Stimulated activated CD4-positive, alpha-beta T cell treated with anti-CD3 and anti-CD28 coated beads, TNF-alpha, amount 100 ng/mL, for 24 hours (primary cell): ENCODE measurements at regions not wholly inside any gene's neighbourhood (a gene's known extent, or its start where the extent isn't known, plus 50 kb on each side); places are given as distances from the start of the nearest gene placed in this dataset.
A peak's percentile ranks its signal among the peaks of the same experiment; 100 is the strongest.

ENCODE experiments used
- DNase-seq, 3 experiments: peaks; one replicate each; pipeline ENCODE4 v3.0.0-alpha.2; 2020; ENCODE audit warnings: low read depth in 3 of 3

DNA sequence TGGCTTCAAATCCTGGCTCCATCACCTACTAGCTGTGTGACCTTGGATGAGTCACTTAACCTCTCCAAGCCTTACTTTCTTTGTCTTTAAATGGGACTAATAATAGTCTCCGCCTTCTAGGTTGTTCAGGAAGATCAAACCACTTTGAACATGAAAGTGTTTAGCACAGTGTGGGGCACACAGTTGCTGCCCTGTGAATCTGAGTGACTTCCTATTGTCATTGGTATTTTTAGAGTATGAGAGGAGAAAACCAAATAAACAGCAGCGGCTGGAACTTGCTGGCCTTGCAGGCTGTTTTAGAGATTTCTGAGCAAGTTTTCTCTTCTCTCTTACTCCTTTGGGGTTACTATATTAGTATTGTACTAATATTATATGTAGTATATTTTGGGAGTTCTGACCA is 120.7 kb upstream of the MYL2 start:
- no peak for DNase-seq

DNA sequence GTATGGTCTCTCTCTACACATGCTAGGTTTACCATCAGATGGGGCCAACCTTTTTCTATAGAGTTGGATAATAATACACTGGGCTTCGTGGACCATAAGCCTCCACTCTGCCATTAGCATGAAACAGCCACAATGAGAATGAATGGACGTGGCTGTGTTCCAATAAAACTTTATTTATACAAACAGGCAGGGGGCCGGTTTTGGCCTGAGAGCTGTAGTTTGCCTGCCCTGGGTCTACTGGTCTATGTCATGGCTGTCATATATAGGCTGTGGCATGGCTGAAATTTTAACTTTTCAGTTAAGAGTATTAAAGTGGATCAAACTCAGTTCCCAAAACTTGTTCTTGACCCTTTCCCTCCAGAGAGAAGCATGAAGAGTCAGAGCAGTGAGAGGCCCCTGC is 120.3 kb upstream of the MYL2 start:
- no peak for DNase-seq

DNA sequence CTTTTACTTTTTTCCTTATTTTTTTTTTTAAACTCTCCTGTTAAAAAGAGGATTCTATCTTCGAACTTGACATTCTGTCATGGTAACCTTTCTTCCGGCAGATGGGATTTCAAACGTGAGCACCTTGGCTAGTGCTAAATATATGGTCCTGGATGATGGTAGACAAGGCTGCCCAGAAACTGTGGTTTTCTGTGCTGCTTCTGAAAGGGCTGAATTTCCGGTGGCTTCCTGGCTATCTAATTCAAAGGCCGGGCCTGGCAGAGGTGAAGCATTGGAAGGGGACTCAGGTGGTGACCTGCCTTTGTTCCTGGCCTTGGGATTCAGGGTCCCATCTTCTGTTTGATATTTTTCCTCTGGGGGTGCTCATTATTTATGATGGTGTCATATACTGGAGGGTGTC is 118.6 kb upstream of the MYL2 start:
- no peak for DNase-seq

DNA sequence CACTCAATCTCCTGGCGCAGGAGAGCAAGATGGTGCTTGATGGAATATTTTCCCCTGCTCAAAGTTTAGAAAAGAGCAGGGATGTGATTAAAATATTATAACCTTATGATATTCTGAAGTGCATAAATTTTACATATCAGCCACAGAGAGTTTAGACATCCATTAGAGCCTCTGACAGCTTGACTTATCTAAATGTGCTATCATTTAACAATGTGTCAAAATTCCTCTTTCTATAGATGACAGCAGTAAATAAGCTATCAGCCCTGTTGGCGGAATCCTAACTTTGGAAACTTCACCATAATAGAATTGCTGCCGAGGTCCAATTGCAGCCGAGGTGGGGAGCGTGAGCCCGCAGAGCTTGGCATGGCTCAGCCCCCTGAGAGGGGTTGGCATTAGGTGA is 117.7 kb upstream of the MYL2 start:
- no peak for DNase-seq

DNA sequence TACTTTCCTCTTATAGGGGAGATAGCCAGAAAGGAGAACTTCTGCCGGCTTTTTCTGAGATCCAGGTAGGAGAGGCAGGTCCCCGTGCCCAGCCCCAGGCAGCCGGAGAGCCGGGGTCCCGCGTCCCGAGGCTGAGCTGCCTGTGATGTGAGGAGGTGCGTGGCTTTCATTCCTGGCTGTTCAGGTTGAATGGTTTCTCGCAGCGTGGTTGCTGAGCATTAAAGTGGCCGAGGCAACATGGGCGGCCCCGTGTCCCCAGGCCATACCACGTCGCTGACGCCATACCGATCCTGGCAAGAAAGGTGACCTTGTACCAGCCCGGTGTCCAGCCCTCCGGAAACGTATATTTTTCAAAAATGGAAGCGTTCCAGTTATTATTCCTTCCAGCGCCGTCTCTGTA is 116.7 kb upstream of the MYL2 start:
- no peak for DNase-seq

DNA sequence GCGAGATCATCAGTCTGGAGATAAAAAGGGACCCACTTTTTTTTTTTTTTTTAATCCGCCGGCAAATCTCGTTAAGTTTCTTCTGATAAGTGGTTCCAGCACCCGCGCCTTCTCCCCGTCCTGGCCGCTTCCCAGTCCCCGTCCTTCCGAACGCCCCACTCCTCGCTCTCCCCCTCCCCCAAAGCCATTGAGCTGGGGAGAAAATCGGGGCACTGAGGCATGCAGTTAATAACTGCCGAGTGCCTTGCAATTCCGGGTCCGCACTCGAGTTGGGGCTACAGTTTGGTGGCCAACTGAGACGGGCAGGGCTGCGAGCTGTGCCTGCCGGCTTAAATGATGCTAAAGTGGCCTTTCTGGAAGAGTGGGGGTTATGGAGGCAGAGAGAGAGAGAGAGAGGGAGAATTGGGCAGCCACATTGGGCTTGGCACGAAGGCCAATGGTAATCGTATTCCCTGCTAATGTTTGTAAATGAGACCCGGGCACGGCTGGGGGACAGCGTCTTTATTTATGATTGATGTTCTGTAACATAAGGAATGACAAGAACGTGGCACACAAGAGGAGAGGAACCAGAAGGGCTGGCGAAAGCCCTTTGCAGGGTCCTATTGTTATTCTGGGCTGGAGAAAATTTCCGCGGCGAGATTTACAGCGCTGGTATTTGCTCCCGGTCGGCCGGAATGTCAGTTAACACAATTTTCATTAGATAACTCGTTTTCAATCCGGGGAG is 115.4 kb upstream of the MYL2 start:
- no peak for DNase-seq

DNA sequence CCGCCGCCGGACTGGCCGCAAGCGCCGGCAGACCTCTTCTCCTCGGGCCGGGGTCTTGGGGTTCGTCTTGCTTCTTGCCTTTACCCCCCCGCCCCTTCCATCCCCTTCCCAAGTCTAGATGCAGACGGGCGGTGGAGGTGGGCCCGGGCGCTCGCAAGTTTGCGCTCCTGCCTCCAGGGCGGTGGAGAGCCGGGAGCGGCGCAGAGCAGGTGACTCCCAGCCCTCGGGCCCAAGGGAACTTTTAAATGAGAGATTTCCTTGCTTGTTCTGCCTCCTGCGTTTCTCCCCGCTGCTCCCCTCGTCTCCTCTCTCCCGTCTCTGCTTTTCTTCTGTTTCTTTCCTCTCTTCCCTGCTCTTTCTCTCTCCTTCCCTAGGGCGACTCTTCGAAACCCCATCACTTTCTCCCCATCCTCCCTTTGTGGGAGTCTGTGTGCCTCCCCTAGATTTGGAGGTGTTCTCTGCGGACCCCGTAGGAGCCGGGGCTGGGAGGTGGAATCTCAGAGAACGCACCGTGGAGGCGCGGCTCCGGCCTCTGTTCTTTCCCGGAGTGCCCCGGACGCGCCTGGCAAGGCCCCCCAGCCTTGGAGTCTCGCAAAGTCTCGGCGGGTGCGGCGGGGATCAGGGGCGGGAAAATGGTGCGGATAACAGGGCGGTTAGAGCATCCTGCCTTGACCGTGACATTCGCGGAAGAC is 114.7 kb upstream of the MYL2 start:
- DNase-seq = no peak

DNA sequence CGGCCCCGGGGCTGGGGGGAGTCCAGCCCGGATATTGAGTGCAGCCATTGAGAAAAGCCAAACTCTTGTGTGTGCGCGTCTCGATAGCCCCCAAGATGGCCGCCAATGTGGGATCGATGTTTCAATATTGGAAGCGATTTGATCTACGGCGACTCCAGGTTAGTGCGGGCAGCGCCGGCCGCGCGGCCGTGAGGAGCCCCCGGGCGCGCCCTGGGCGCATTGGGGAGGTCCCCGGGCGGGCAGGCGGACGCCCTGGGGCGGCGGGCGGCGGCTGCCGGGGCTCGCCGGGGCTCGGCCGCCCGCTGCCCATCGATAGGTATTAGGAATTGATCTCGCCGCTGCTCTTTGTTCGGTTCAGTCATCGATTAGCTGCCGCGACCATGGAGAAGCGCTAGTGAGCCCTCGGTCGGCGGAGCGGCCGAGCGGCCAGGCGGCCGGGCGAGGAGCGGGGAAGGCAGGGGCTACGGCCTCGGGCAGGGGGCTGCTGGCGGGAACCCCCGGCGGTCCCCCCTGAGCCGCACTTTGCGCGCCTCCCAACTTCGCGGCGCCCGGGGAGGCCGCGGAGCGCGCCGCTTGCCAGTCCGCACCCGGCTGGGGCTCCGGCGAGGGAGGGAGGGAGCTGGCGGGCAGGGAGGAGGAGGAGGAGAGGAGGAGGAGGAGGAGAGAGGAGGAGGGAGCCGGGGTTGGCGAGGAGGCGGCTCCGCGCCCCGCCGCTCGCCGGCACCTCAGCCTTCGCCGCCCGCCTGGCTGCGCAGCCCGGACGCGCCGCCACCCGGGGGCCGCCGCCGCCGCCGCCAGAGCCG is 113.9 kb upstream of the MYL2 start, which contains the start of gene CUX2:
Gene CUX2, plus strand, starts transcription at position 83 of the 803 bp plus-strand sequence.
- DNase-seq = no peak

DNA sequence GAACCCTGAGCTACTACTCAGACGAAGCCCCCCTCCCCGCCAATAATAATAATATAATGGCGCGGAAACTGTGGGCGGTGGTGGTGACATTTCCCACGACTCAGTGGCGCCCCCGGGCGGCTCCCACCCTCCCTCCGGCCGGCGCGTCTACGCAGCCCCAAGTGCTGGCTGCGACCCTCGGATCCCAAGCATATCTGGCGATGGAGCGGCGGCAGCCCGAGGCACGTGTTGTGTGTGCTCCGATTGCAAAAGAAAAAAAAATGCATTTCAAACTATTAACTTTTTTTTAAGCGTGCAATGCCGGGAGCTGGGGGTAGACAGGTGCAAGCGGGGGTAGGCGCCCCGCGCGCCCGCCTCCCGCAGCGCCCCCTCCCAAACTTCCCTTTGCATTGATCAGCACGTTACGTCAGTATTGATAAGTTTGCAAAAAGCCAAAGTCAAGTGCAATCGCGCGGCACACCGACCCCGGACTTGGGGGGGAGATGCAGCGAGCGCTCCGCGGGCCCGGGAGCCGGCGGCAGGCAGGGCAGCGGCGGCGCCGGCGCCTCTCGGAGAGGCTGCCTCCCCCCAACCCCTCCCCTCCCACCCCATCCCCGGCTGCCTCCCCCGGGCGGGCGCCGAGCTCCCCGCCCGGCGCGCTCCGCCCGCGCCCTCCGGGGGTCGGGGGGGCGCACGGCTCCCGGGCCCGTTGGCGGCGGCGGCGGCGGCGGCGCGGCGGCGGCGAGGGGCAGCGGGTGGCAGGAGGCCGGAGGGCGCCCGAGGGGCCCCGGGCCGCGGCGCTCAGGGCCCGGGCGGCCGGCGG is 113.1 kb upstream of the MYL2 start:
- DNase-seq = no peak

DNA sequence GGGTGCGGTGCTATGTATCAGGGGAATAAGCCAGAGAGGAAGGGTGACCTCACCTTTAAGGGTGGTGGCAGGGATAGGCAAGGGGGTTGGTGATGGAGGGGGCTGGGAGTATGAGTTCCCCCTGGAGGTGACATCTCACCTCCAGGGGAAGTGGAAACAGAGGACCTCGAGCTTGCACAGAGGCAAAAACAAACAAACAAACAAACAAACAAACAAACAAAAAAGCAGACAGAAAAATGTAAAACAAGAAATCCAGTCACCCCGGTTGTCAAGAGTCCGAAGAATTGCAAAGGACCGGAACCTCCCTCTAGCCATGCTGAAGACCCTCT is 112.2 kb upstream of the MYL2 start:
- no peak for DNase-seq

DNA sequence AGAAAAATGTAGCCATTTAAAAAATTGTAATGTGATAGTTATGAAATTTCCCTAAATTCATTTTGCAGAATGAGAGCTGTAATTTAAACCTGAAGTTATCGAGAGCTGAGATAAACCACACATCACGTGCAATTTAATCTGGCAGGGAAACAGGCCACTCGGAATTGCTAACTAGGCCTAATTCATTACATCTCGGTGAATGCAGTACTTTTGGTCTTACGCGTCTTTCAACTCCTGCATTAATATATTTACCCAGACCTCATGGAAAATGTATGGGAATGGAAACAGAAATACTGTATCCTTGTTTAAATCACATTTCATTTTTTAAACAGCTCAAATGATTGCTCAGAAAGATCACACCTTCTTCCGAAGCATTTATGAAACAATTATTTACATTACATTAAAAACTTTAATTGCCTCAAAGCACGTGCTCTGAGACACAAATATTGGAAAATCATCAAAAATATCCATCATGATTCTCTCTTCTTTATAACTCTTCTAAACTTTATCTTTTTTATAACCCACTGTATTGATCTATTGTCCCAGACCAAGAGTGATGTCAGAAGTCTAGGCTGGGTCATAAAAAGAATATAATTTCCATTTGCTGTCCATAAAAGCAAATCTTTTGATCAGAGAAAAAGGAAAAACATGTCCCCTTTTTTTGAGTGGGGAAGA is 111.7 kb upstream of the MYL2 start:
- DNase-seq = no peak

DNA sequence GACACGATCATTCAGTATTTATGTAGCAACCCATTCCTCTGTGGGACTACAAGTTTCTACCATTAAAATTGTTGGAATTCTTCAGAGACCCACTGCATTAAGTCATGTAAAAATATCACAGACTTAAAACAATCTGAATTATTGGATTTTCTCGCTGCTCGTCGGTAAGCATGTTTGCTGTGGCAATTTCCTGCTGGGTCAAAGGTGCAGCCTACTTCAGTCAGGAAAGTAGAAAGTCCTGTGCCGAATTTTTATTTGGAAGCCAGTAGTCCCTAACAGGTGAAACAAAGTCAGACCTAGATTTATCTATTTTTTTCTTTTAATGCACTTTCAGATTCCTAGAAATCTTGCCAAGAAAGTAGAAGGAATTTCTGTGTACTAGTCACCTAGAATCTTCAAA is 110.4 kb upstream of the MYL2 start:
- no peak for DNase-seq

DNA sequence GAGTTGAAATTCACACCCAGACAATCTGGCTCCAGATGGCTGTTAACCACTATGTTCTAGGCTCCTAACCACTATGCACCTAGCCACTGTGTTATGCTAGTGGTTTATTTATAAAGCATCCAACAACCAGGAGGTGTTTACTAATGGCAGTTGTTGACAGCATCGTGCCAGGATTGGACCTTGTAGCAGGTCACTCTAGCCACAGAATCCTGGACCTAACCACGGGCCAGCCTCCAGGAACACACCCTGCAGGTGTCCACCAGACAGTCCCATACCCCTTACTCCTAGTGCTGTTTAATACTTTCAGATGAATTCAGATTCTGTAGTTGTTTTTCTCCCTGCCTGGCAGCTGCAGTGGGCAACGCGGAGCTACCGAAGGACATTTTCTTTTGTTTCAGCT is 109.4 kb upstream of the MYL2 start:
- no peak for DNase-seq

DNA sequence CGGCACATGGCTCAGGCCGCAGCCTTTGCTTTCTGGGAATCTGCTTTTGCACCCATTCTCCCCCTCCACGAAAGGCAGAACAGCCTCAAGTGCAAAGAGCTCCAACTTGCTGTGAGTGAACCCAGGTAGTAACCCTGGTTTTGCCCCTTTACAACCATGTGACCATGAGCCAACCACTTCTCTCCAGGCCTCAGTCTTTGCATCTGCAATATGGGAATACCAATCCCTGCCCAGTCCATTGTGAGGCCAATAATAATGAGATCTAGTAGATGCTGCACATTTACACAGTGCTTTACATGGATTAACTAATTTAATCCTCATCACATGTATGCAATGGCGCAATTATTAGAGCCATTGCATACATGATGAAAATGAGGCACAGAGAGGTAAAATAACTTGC is 108.9 kb upstream of the MYL2 start:
- DNase-seq = no peak

DNA sequence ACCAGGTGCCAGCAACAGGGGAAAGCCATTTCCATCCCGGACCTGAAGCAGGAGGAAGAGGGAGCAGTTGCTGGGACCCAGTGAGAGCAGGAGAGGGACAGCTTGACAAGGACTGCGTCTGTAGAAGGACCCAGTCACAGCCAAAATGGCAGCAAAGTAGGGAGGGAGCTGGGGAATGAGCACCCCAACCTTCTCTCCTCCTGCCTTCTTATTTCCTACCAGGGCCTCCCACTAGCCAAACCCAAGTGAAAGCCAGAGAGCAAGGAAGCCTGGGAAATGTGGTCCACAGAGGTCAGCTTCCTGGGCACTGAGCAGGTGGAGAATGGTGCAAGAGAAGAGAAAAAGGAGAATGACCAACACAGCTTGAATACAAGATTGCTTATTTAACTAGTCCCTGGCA is 108.5 kb upstream of the MYL2 start:
- no peak for DNase-seq

DNA sequence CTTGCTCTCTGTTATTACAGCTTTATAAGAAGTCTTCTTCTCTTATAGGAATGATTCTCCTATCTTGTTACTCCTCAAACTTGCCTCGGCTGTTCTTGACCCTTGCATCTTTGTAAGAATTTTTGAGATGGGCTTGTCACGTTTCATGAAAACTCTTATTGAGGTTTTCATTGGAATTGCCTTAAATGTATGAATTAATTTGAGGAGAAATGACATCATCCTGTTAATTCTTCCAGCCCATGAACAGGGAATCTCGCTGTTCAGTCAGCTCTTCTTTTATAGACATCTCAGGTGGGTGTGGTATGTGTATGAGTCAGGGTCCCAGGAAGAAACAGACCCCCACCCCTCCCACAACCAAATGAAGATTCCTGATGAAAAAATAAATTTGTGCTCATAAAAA is 107.1 kb upstream of the MYL2 start:
- DNase-seq = no peak

DNA sequence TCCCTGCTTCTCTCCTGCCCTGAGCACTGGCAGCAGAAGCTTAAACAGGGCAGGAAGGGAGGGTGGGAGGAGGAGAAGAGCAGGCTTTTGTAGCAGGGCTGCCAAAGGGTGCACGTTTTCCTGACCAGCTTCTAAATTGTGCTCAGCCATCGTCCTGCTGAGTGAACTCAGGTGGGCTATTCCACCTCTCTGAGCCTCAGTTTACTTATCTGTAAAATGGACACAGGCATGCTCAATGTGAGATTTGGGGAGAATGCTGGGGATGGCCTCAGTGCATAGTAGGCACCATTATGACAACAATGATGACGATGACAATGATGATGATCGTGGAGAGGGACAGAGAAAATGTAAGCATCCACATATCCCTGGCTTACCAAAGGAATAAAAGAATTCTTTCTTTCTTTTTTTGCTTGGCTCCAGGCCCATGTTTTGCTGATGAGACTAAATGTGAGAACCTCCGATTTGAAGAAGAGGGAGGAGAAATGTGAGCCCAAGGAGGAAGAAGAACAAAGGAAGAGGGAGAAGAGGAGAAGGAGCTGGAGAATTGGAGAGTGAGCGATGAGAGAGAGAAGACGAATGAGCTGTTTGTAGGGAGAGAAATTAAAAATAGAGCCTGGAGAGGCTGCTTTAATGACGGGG is 105.5 kb upstream of the MYL2 start:
- no peak for DNase-seq

DNA sequence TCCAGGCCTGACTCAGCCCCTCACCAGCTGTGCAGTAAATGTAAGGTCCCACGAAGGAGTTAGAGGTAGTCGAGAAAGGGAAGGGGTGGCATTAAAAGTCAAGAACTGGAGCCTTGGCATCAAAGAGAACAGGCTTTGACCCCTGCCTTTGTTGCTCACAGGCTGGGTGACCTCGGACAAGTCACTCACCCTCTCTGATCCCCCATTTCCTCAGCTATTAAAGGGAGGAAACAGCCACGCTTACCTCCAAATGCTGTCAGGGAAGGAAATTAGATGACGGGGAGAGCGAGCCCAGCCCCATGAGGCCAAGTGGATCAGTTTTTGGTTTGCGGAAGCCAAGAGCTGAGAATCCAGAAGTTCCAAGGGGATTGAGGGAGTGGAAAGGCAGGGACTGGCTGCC is 104.9 kb upstream of the MYL2 start:
- DNase-seq = no peak

DNA sequence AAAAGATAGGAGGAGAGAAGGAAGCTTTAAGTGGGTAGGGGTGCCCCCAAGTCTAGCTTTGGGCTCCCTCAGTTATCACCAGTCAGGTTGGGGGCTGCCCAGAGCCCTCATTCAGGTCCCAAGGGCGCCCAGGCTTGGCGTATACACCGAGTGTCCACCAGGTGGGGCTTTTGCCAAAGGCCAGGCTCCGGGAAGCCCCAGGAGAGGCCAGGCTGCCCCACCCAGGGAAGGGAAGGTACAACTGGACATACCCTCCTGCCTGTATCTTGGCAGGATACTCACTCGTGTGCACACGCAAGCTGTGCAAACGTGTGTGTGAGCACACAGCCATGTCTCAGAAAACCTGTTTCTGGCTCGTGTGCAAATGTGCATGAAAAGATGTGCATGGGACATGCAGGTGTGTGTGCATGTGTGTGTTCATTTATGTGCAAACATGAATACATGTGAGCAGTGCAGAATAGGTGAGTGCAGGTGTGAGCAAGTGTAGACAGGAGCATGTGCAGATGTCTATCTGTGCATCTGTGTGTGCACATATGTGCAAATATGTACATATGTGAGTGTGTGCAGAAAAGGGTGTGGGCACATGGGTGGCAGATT is 103.9 kb upstream of the MYL2 start:
- peak; percentile 24 to 47 (median 30) for DNase-seq

DNA sequence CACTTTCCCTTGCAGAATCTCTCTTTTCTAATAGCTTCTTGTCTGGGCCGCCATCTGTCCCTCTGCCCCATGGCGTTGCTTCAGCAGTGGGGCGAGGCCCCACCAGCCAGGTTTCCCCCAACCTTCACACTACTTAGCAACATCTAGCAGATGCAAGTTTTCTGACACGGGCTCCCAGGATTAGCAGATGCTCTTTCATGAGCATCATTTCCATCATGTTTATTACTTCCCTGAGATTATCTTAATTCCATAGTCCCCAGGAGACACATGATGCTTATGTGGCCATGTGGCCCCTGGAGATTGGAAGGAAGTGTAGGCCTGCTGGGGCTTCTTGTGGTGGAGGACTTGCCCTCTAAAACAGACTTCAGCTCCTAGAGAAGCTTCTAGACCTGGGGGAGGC is 102.0 kb upstream of the MYL2 start:
- DNase-seq = no peak

DNA sequence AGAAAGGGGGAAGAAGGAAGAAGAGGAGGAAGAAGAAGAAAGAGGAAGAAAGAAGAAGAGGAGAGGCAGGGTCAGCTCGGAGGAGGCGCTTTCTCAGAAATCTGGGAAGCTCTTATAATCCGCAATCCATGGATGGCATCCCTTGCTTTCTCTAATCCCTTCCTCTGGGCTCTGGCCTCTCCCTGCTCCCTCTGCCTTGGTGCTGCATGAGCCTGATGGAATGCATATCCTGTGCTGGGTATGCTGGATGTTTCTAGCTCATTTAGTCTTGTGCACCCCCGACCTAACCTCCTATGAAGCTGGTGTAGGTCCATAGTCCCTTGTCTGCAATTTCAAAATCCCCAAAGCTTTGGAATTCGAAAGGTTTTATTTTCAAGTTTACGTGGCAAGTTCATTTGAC is 94.2 kb upstream of the MYL2 start:
- no peak for DNase-seq
